ENCODE measurements at regions not wholly inside any gene's neighbourhood (a gene's known extent, or its start where the extent isn't known, plus 50 kb on each side); places are given as distances from the start of the nearest gene placed in this dataset.
A peak's percentile ranks its signal among the peaks of the same experiment; 100 is the strongest.

GRCh38 chr13:48595431-48596429 is 58.0 kb upstream of the CYSLTR2 start:
- TF ChIP-seq, protein P1, sequence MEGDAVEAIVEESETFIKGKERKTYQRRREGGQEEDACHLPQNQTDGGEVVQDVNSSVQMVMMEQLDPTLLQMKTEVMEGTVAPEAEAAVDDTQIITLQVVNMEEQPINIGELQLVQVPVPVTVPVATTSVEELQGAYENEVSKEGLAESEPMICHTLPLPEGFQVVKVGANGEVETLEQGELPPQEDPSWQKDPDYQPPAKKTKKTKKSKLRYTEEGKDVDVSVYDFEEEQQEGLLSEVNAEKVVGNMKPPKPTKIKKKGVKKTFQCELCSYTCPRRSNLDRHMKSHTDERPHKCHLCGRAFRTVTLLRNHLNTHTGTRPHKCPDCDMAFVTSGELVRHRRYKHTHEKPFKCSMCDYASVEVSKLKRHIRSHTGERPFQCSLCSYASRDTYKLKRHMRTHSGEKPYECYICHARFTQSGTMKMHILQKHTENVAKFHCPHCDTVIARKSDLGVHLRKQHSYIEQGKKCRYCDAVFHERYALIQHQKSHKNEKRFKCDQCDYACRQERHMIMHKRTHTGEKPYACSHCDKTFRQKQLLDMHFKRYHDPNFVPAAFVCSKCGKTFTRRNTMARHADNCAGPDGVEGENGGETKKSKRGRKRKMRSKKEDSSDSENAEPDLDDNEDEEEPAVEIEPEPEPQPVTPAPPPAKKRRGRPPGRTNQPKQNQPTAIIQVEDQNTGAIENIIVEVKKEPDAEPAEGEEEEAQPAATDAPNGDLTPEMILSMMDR (conservative IDR thresholded peaks at IDR 0.05; ENCODE audit: low read depth in 2 of 2), result peak; percentile 64 to 85
- TF ChIP-seq, protein P2, sequence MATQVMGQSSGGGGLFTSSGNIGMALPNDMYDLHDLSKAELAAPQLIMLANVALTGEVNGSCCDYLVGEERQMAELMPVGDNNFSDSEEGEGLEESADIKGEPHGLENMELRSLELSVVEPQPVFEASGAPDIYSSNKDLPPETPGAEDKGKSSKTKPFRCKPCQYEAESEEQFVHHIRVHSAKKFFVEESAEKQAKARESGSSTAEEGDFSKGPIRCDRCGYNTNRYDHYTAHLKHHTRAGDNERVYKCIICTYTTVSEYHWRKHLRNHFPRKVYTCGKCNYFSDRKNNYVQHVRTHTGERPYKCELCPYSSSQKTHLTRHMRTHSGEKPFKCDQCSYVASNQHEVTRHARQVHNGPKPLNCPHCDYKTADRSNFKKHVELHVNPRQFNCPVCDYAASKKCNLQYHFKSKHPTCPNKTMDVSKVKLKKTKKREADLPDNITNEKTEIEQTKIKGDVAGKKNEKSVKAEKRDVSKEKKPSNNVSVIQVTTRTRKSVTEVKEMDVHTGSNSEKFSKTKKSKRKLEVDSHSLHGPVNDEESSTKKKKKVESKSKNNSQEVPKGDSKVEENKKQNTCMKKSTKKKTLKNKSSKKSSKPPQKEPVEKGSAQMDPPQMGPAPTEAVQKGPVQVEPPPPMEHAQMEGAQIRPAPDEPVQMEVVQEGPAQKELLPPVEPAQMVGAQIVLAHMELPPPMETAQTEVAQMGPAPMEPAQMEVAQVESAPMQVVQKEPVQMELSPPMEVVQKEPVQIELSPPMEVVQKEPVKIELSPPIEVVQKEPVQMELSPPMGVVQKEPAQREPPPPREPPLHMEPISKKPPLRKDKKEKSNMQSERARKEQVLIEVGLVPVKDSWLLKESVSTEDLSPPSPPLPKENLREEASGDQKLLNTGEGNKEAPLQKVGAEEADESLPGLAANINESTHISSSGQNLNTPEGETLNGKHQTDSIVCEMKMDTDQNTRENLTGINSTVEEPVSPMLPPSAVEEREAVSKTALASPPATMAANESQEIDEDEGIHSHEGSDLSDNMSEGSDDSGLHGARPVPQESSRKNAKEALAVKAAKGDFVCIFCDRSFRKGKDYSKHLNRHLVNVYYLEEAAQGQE (IDR thresholded peaks at IDR 0.05; ENCODE audit: unreplicated experiment), result no peak
- ATAC-seq (peak; percentile 82), DNase-seq (ENCODE audit: low spot score) (peak; percentile 68)
- Histone ChIP-seq H3K79me2 (replicated peaks; ENCODE audit: insufficient read depth) (no peaks in the 10 kb centered on the region), H3K4me1 (ENCODE audit: insufficient read depth) (peaks cover 37% of the 10 kb centered on the region), H3K4me3 (no peak overlapping the region), H3K36me3 (ENCODE audit: insufficient read depth) (no peaks in the 10 kb centered on the region), H3K27me3 (ENCODE audit: insufficient read depth) (no peaks in the 10 kb centered on the region), H2AFZ (peak overlapping the region; percentile 61), H3K9me2 (ENCODE audit: insufficient read depth) (0 out of 2 replicates have a peak, but pooled peaks cover 3% of the 10 kb centered on the region), H3K4me2 (peak overlapping the region; percentile 40; the same call in 1 of the 2 replicates), H3F3A (replicated peaks; ENCODE audit: low read depth) (no peaks in the 10 kb centered on the region), H3K27ac (ENCODE audit: low read depth) (peak overlapping the region; percentile 90), H4K20me1 (replicated peaks; ENCODE audit: insufficient read depth) (no peaks in the 10 kb centered on the region)
- Mint-ChIP-seq H3K9me3 (peaks cover 27% of the 10 kb centered on the region), H3K27ac (peak overlapping the region; percentile 88), H3K4me3 (no peak overlapping the region), H3K27me3 (ENCODE audit: insufficient read depth, low read depth, poor library complexity) (peaks cover 10% of the 10 kb centered on the region), H3K4me1 (peaks cover 46% of the 10 kb centered on the region), H3K36me3 (ENCODE audit: low read depth) (peaks cover 26% of the 10 kb centered on the region)

GRCh38 chr13:48600374-48601364 is 53.1 kb upstream of the CYSLTR2 start:
- no peaks in the 10 kb centered on the region for H3F3A ChIP-seq (replicated peaks; ENCODE audit: low read depth)
- H3K4me1 ChIP-seq (ENCODE audit: insufficient read depth), result peaks cover 8% of the 10 kb centered on the region; the same call in 1 of the 2 replicates
- no peaks in the 10 kb centered on the region for H3K79me2 ChIP-seq (replicated peaks; ENCODE audit: insufficient read depth)
- Mint-ChIP-seq H3K27ac (no peak overlapping the region), H3K9me3 (peaks cover 20% of the 10 kb centered on the region), H3K4me1 (peaks cover 15% of the 10 kb centered on the region), H3K4me3 (no peak overlapping the region), H3K27me3 (ENCODE audit: insufficient read depth, low read depth, poor library complexity) (peaks cover 5% of the 10 kb centered on the region), H3K36me3 (ENCODE audit: low read depth) (peaks cover 14% of the 10 kb centered on the region)
- no peaks in the 10 kb centered on the region for H3K27me3 ChIP-seq (ENCODE audit: insufficient read depth)
- H3K4me3 ChIP-seq, result no peak overlapping the region
- no peak overlapping the region for H3K27ac ChIP-seq (ENCODE audit: low read depth)
- H4K20me1 ChIP-seq (replicated peaks; ENCODE audit: insufficient read depth), result no peaks in the 10 kb centered on the region
- H3K4me2 ChIP-seq, result no peak overlapping the region
- H3K9me2 ChIP-seq (ENCODE audit: insufficient read depth), result 0 out of 2 replicates have a peak, but pooled peaks cover 3% of the 10 kb centered on the region
- no peaks in the 10 kb centered on the region for H3K36me3 ChIP-seq (ENCODE audit: insufficient read depth)
- peak overlapping the region; percentile 90; the same call in 1 of the 2 replicates for H2AFZ ChIP-seq
- DNase-seq (ENCODE audit: low spot score) (no peak), ATAC-seq (peak; percentile 29; the same call in 2 of the 3 replicates)
- TF ChIP-seq CREB1 (CRISPR knock-in tag; IDR thresholded peaks at IDR 0.05; ENCODE audit: low read depth) (no peak), ZNF462 (CRISPR knock-in tag; IDR thresholded peaks at IDR 0.05) (no peak), JUNB (IDR thresholded peaks at IDR 0.05; ENCODE audit: unreplicated experiment) (no peak)

Data from GM23338 (cell line).